H1 (cell line): ENCODE measurements at regions not wholly inside any gene's neighbourhood (a gene's known extent, or its start where the extent isn't known, plus 50 kb on each side); places are given as distances from the start of the nearest gene placed in this dataset.

Experiments
- CTCF ChIA-PET: fragments of 300-600 bp; sonication (Branson Sonifier 250); formaldehyde crosslinking; loops from one replicate; lab custom pipeline; 2021; ENCODE audit not compliant: partially characterized antibody; lab: Charles Lee
- POLR2A ChIA-PET: fragments of 300-600 bp; sonication (Branson Sonifier 250); formaldehyde crosslinking; loops from one replicate; lab custom pipeline; 2021; ENCODE audit warnings: inconsistent platforms; ENCODE audit not compliant: partially characterized antibody; lab: Charles Lee
- DNase-seq, 2 experiments: peaks; one replicate each; pipeline versions ENCODE4 v3.0.0 to v3.0.0-alpha.2; 2010 to 2022; ENCODE audit warnings: low spot score in 2 of 2, low read depth in 1 of 2, mixed read lengths in 1 of 2
- FAIRE-seq: peaks from 2 replicates; lab custom pipeline; 2011; peaks lifted over from hg19 to GRCh38; lab: Jason Lieb, UNC
- H2AFZ ChIP-seq: 2 replicates; pipeline ENCODE4 v1.8.1; 2012; ENCODE audit warnings: low read length, inconsistent platforms
- H2AK5ac ChIP-seq: 2 replicates; pipeline ENCODE4 v1.6.1; 2013; ENCODE audit warnings: low read depth, low read length
- H2BK120ac ChIP-seq: replicated peaks from 2 replicates; pipeline ENCODE3; 2013; ENCODE audit warnings: low read depth, low read length, inconsistent platforms
- H2BK12ac ChIP-seq: 2 replicates; pipeline ENCODE4 v1.6.1; 2013; ENCODE audit warnings: low read depth, low read length
- H2BK15ac ChIP-seq: 2 replicates; pipeline ENCODE4 v1.6.1; 2013; ENCODE audit warnings: low read length
- H2BK20ac ChIP-seq: 2 replicates; pipeline ENCODE4 v1.6.1; 2013; ENCODE audit warnings: low read length
- H2BK5ac ChIP-seq: 2 replicates; pipeline ENCODE4 v1.6.1; 2013; ENCODE audit warnings: low read depth, low read length
- H3K14ac ChIP-seq: 2 replicates; pipeline ENCODE4 v1.6.1; 2013; ENCODE audit warnings: inconsistent platforms; ENCODE audit not compliant: insufficient read length
- H3K18ac ChIP-seq: 2 replicates; pipeline ENCODE4 v1.6.1; 2013; ENCODE audit warnings: low read length; ENCODE audit errors: extremely low read depth
- H3K23ac ChIP-seq: 2 replicates; pipeline ENCODE4 v1.6.1; 2013; ENCODE audit warnings: inconsistent platforms; ENCODE audit not compliant: insufficient read length
- H3K23me2 ChIP-seq: 2 replicates; pipeline ENCODE4 v1.6.1; 2013; ENCODE audit warnings: low read depth, low read length
- H3K27ac ChIP-seq: 2 replicates; pipeline ENCODE4 v1.6.1; 2011; ENCODE audit warnings: low read depth, low read length, inconsistent platforms
- H3K27me3 ChIP-seq, 4 experiments: replicated peaks in 1 of 4; 1 replicate in 1 of 4; 2 replicates in 3 of 4; pipeline versions ENCODE4 v1.6.1 to v1.8.1; 2011 to 2013; ENCODE audit warnings: low read length in 3 of 4, mild to moderate bottlenecking in 3 of 4, inconsistent platforms in 2 of 4, mixed read lengths in 2 of 4, moderate library complexity in 1 of 4; ENCODE audit not compliant: control insufficient read depth in 3 of 4, insufficient read depth in 3 of 4; ENCODE audit errors: extremely low read depth in 1 of 4
- H3K36me3 ChIP-seq, 4 experiments: 2 replicates each; pipeline versions ENCODE4 v1.6.1 to v1.8.1; 2011 to 2013; ENCODE audit warnings: mild to moderate bottlenecking in 4 of 4, low read length in 3 of 4, moderate library complexity in 2 of 4, control low read depth in 1 of 4, inconsistent platforms in 1 of 4; ENCODE audit not compliant: insufficient read depth in 4 of 4, control insufficient read depth in 2 of 4
- H3K4ac ChIP-seq: replicated peaks from 2 replicates; pipeline ENCODE3; 2013; ENCODE audit warnings: low read length, low read depth, mixed read lengths, inconsistent platforms; ENCODE audit not compliant: insufficient read length
- H3K4me1 ChIP-seq, 4 experiments: replicated peaks in 1 of 4; 1 replicate in 1 of 4; 2 replicates in 3 of 4; pipeline versions ENCODE4 v1.6.1 to v1.8.1; 2011 to 2013; ENCODE audit warnings: low read length in 3 of 4, inconsistent platforms in 2 of 4, mixed read lengths in 1 of 4; ENCODE audit not compliant: insufficient read depth in 4 of 4, control insufficient read depth in 3 of 4
- H3K4me2 ChIP-seq, 2 experiments: 2 replicates each; pipeline versions ENCODE4 v1.6.1 to v1.8.1; 2011 to 2013; ENCODE audit warnings: low read depth in 2 of 2, low read length in 2 of 2, control low read depth in 1 of 2, inconsistent platforms in 1 of 2, mild to moderate bottlenecking in 1 of 2; ENCODE audit not compliant: insufficient read depth in 1 of 2
- H3K4me3 ChIP-seq, 4 experiments: fragments of 200-600, 300-600 bp in 1 of 4; sonication (generic), shearing (Covaris generic), sonication (Bioruptor Twin) in 1 of 4; 2 replicates each; pipeline versions ENCODE4 v1.5.1 to v1.8.1; 2011 to 2016; ENCODE audit warnings: low read length in 4 of 4, low read depth in 3 of 4, control low read depth in 2 of 4, inconsistent platforms in 2 of 4, mild to moderate bottlenecking in 2 of 4, mixed read lengths in 1 of 4, moderate library complexity in 1 of 4; ENCODE audit not compliant: insufficient read depth in 2 of 4; ENCODE audit errors: extremely low read depth in 1 of 4
- H3K56ac ChIP-seq: replicated peaks from 2 replicates; pipeline ENCODE3; 2013; ENCODE audit warnings: low read depth, mild to moderate bottlenecking, mixed read lengths, low read length, inconsistent platforms; ENCODE audit not compliant: insufficient read length
- H3K79me1 ChIP-seq: 2 replicates; pipeline ENCODE4 v1.6.1; 2013; ENCODE audit warnings: low read depth, low read length, control low read depth
- H3K79me2 ChIP-seq, 2 experiments: 2 replicates each; pipeline versions ENCODE4 v1.6.1 to v1.8.1; 2012 to 2013; ENCODE audit warnings: low read length in 2 of 2, mild to moderate bottlenecking in 2 of 2, inconsistent platforms in 1 of 2; ENCODE audit not compliant: insufficient read depth in 2 of 2, control insufficient read depth in 1 of 2
- H3K9ac ChIP-seq, 4 experiments: replicated peaks in 1 of 4; 1 replicate in 1 of 4; 2 replicates in 3 of 4; pipeline versions ENCODE4 v1.6.1 to v1.8.1; 2011 to 2013; ENCODE audit warnings: low read depth in 3 of 4, low read length in 3 of 4, control low read depth in 2 of 4, mild to moderate bottlenecking in 2 of 4, moderate library complexity in 2 of 4, inconsistent platforms in 1 of 4; ENCODE audit errors: extremely low read depth in 1 of 4
- H3K9me3 ChIP-seq, 2 experiments: 2 replicates each; pipeline versions ENCODE4 v1.6.1 to v1.8.1; 2012 to 2013; ENCODE audit warnings: mild to moderate bottlenecking in 2 of 2, moderate library complexity in 2 of 2, control low read depth in 1 of 2, inconsistent platforms in 1 of 2, low read depth in 1 of 2, low read length in 1 of 2, mixed read lengths in 1 of 2; ENCODE audit not compliant: insufficient read depth in 2 of 2
- H4K20me1 ChIP-seq, 2 experiments: replicated peaks in 1 of 2; 2 replicates each; pipeline versions ENCODE3 to v1.8.1; 2011 to 2013; ENCODE audit warnings: inconsistent platforms in 2 of 2, low read length in 2 of 2, mild to moderate bottlenecking in 1 of 2; ENCODE audit not compliant: insufficient read depth in 2 of 2, control insufficient read depth in 1 of 2
- H4K5ac ChIP-seq: 2 replicates; pipeline ENCODE4 v1.6.1; 2013; ENCODE audit warnings: low read length, low read depth, mixed read lengths, inconsistent platforms; ENCODE audit not compliant: insufficient read length
- H4K8ac ChIP-seq: 2 replicates; pipeline ENCODE4 v1.8.0; 2013; ENCODE audit warnings: mild to moderate bottlenecking, moderate library complexity, low read length, inconsistent platforms; ENCODE audit not compliant: insufficient read depth; ENCODE audit errors: extremely low read depth
- H4K91ac ChIP-seq: replicated peaks from 2 replicates; pipeline ENCODE3; 2013; ENCODE audit warnings: low read length, mixed read lengths, inconsistent platforms; ENCODE audit not compliant: insufficient read length
- CHD2 ChIP-seq: IDR thresholded peaks from 2 replicates; pipeline ENCODE4 v1.6.1; 2012; ENCODE audit warnings: low read length, improper control_type of control experiment
- CTCF ChIP-seq, 3 experiments: IDR thresholded peaks; 1 replicate in 2 of 3; 2 replicates in 1 of 3; pipeline versions ENCODE4 v1.5.1 to v1.6.1; 2011; ENCODE audit warnings: low read length in 3 of 3, mild to moderate bottlenecking in 3 of 3, inconsistent platforms in 2 of 3, low read depth in 1 of 3, moderate library complexity in 1 of 3; ENCODE audit not compliant: insufficient read depth in 1 of 3; ENCODE audit errors: control extremely low read depth in 1 of 3
- EGR1 ChIP-seq: IDR thresholded peaks from 2 replicates; pipeline ENCODE4 v1.6.1; 2011; ENCODE audit warnings: low read depth, low read length, borderline replicate concordance
- KDM4A ChIP-seq: IDR thresholded peaks from one replicate; pipeline ENCODE4 v1.7.1; 2012; ENCODE audit warnings: low read depth, mild to moderate bottlenecking, moderate library complexity, low read length, inconsistent platforms; ENCODE audit not compliant: severe bottlenecking
- KDM5A ChIP-seq: fragments of 200-600 bp; IDR thresholded peaks from 2 replicates; pipeline ENCODE4 v1.7.1; 2012; ENCODE audit warnings: mild to moderate bottlenecking, low read length, inconsistent platforms, mixed read lengths
- PHF8 ChIP-seq: fragments of 200-600 bp; sonication (generic); conservative IDR thresholded peaks from 2 replicates; pipeline ENCODE4 v1.7.1; 2012; ENCODE audit warnings: low read depth, mild to moderate bottlenecking, inconsistent platforms, low read length, moderate library complexity
- POU5F1 ChIP-seq: IDR thresholded peaks from 2 replicates; pipeline ENCODE4 v1.6.1; 2011; ENCODE audit warnings: low read depth, mild to moderate bottlenecking, low read length, moderate library complexity
- SIN3A ChIP-seq, 2 experiments: IDR thresholded peaks in 1 of 2; conservative IDR thresholded peaks in 1 of 2; 2 replicates each; pipeline ENCODE4 v1.6.1; 2011 to 2012; ENCODE audit warnings: low read length in 2 of 2, improper control_type of control experiment in 1 of 2, low read depth in 1 of 2, mild to moderate bottlenecking in 1 of 2
- WGBS, 2 experiments: shearing (Covaris generic) in 1 of 2; methylation state at CpG; one replicate each; pipeline versions ENCODE4 v1.1.6 to v1.1.7; 2013 to 2015; ENCODE audit warnings: low lambda C conversion rate in 2 of 2, mixed read lengths in 2 of 2, inconsistent platforms in 1 of 2, low coverage in 1 of 2, missing lambda C conversion rate in 1 of 2; ENCODE audit not compliant: insufficient replicate concordance in 2 of 2, insufficient coverage in 1 of 2, insufficient read length in 1 of 2; ENCODE audit errors: extremely low coverage in 1 of 2, missing lambda C conversion rate in 1 of 2; 5-methylcytosine and 5-hydroxymethylcytosine counted together
- TF ChIP-seq, protein P1 (sequence below): IDR thresholded peaks from 2 replicates; pipeline ENCODE4 v1.6.1; 2012; ENCODE audit warnings: inconsistent platforms

DNA sequence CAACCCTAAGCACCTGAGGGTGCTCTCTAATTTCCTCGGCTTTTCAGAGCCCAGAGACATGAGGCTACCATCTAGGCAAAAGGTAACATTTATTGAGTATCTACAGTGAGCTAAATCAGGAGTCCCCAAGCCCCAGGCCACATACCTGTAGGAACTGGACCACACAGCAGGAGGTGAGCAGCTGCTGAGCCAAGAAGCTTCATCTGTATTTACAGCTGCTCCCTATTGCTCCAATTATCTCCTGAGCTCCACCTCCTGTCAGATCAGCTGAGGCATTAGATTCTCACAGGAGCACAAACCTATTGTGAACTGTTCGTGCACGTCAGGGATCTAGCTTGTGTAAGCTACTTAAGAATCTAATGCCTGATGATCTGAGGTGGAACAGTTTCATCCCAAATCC is 70.2 kb downstream of the RND3 start:
- Histone ChIP-seq H3K27ac (no peak overlapping the region), H2BK5ac (no peak overlapping the region), H2BK120ac (no peak overlapping the region), H2AK5ac (no peak overlapping the region), H3K79me2 (no peaks in the 10 kb centered on the region), H4K91ac (no peak overlapping the region), H3K56ac (no peak overlapping the region), H2BK12ac (no peak overlapping the region), H3K9ac (no peak overlapping the region), H3K23ac (no peak overlapping the region), H4K5ac (no peak overlapping the region), H3K4me1 (no peaks in the 10 kb centered on the region), H3K4ac (no peak overlapping the region), H2BK20ac (no peak overlapping the region), H3K14ac (no peak overlapping the region), H3K27me3 (no peaks in the 10 kb centered on the region), H3K36me3 (no peaks in the 10 kb centered on the region), H4K8ac (no peak overlapping the region), H3K79me1 (no peaks in the 10 kb centered on the region), H4K20me1 (no peaks in the 10 kb centered on the region), H3K9me3 (0 out of 4 replicates have a peak, but pooled peaks cover 0 to 6% of the 10 kb centered on the region in 2 experiments), H2BK15ac (no peak overlapping the region), H3K23me2 (no peaks in the 10 kb centered on the region), H3K18ac (no peak overlapping the region), H2AFZ (no peak overlapping the region), H3K4me3 (no peak overlapping the region), H3K4me2 (no peak overlapping the region)
- 96% methylated on average over 3 of the region's 3 CpGs; no CpG with 5 or more reads in 1 of the 2 experiments for WGBS, 2 experiments
- DNase-seq (no peak), FAIRE-seq (no peak)
- POLR2A ChIA-PET: no interaction called here
- CTCF ChIA-PET: interaction anchor here (0.6 to 0.7 kb wide), 2 partner anchors 50 to 523 kb away, joined by 3 read pairs; no protein-coding TSS in a partner anchor
- TF ChIP-seq KDM5A: no peak
- TF ChIP-seq CHD2: no peak
- no peak for TF ChIP-seq EGR1
- no peak for TF ChIP-seq KDM4A
- no peak for TF ChIP-seq POU5F1
- no peak for TF ChIP-seq SIN3A (conservative IDR thresholded peaks at IDR 0.05 in 1 of 2, IDR thresholded peaks at IDR 0.05 in 1 of 2; ENCODE audit: low read depth in 1 of 2, low read length in 2 of 2)
- TF ChIP-seq CTCF (IDR thresholded peaks at IDR 0.05; ENCODE audit: control extremely low read depth in 1 of 3, insufficient read depth in 1 of 3, low read depth in 1 of 3, low read length in 3 of 3): no peak
- TF ChIP-seq, protein P1, sequence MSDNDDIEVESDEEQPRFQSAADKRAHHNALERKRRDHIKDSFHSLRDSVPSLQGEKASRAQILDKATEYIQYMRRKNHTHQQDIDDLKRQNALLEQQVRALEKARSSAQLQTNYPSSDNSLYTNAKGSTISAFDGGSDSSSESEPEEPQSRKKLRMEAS: no peak
- TF ChIP-seq PHF8: no peak
